Fibroblast of lung (primary cell): ENCODE measurements at regions not wholly inside any gene's neighbourhood (a gene's known extent, or its start where the extent isn't known, plus 50 kb on each side); places are given as distances from the start of the nearest gene placed in this dataset.

Experiments
- EZH2 ChIP-seq: IDR thresholded peaks from 2 replicates; pipeline ENCODE4 v1.5.1; 2012; ENCODE audit warnings: low read length, control low read depth, mild to moderate bottlenecking; ENCODE audit errors: missing control alignments
- TF ChIP-seq, protein P1 (sequence below), 2 donors: IDR thresholded peaks in 1 of 2; conservative IDR thresholded peaks in 1 of 2; 1 replicate in 1 of 2; 2 replicates in 1 of 2; pipeline ENCODE4 v1.5.1; 2011 to 2012; ENCODE audit warnings: low read length in 2 of 2, control low read depth in 1 of 2, inconsistent platforms in 1 of 2, low read depth in 1 of 2, mild to moderate bottlenecking in 1 of 2

DNA sequence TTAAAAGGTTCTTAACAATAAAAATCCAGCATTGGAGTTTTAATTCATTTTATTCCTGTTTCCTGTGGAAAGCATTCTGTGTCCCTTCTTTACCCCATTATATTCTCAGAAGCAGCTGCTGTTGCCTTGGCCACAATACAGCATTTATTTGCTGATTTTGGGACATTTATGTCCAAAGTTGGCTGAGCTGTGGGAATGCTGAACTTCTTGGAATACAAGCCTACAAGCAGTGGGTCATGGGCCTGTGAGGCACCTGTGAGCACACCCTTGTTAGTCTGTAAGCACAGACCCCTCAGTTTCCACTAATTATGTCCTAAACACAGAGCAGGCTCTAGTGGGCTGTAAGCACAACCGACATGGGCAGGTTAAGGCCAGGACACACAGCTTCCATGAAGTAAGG lies 122.2 kb upstream of the IGF1 start:
- TF ChIP-seq, protein P1, sequence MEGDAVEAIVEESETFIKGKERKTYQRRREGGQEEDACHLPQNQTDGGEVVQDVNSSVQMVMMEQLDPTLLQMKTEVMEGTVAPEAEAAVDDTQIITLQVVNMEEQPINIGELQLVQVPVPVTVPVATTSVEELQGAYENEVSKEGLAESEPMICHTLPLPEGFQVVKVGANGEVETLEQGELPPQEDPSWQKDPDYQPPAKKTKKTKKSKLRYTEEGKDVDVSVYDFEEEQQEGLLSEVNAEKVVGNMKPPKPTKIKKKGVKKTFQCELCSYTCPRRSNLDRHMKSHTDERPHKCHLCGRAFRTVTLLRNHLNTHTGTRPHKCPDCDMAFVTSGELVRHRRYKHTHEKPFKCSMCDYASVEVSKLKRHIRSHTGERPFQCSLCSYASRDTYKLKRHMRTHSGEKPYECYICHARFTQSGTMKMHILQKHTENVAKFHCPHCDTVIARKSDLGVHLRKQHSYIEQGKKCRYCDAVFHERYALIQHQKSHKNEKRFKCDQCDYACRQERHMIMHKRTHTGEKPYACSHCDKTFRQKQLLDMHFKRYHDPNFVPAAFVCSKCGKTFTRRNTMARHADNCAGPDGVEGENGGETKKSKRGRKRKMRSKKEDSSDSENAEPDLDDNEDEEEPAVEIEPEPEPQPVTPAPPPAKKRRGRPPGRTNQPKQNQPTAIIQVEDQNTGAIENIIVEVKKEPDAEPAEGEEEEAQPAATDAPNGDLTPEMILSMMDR (conservative IDR thresholded peaks at IDR 0.05 in 1 of 2, IDR thresholded peaks at IDR 0.05 in 1 of 2; ENCODE audit: low read depth in 1 of 2, low read length in 2 of 2): no peak
- no peak for TF ChIP-seq EZH2
